B cell (primary cell): ENCODE measurements at regions not wholly inside any gene's neighbourhood (a gene's known extent, or its start where the extent isn't known, plus 50 kb on each side); places are given as distances from the start of the nearest gene placed in this dataset.

Source experiments
- ATAC-seq: fragments of 200-7000 bp; cut with Tn5 transposase; one replicate; pipeline ENCODE4 v1.10.0; 2021; ENCODE audit warnings: low read depth, mild to moderate bottlenecking, moderate number of reproducible peaks, moderate library complexity
- CTCF ChIA-PET: fragments of 350-600 bp; sonication (Branson Sonifier 250); formaldehyde crosslinking; loops from one replicate; lab custom pipeline; 2021; ENCODE audit warnings: antibody characterized with exemption, inconsistent platforms; lab: Charles Lee
- POLR2A ChIA-PET: fragments of 350-600 bp; sonication (Branson Sonifier 250); formaldehyde crosslinking; loops from one replicate; lab custom pipeline; 2021; ENCODE audit warnings: antibody characterized with exemption; lab: Charles Lee
- DNase-seq: peaks from one replicate; pipeline ENCODE4 v3.0.0; 2013
- H2AFZ ChIP-seq: 2 replicates; pipeline ENCODE4 v1.6.1; 2012; ENCODE audit warnings: mild to moderate bottlenecking, low read depth, low read length; ENCODE audit not compliant: insufficient read depth, poor library complexity, severe bottlenecking
- H3K27ac ChIP-seq, 2 donors: 1 replicate in 1 of 2; 2 replicates in 1 of 2; pipeline ENCODE4 v1.5.1; 2012 to 2013; ENCODE audit warnings: low read length in 2 of 2, mild to moderate bottlenecking in 2 of 2, moderate library complexity in 1 of 2
- H3K27me3 ChIP-seq, 4 experiments: fragments of 200-600 bp in 1 of 4; sonication (generic) in 1 of 4; replicated peaks in 1 of 4; 1 replicate in 2 of 4; 2 replicates in 2 of 4; pipeline versions ENCODE4 v1.6.1 to v1.7.0; 2013 to 2016; ENCODE audit warnings: low read length in 3 of 4, mild to moderate bottlenecking in 2 of 4, mixed read lengths in 1 of 4, moderate library complexity in 1 of 4; ENCODE audit not compliant: insufficient read depth in 4 of 4, control insufficient read depth in 3 of 4; ENCODE audit errors: control extremely low read depth in 1 of 4
- H3K36me3 ChIP-seq, 2 experiments: replicated peaks in 1 of 2; 1 replicate in 1 of 2; 2 replicates in 1 of 2; pipeline versions ENCODE4 v1.6.1 to v1.7.1; 2013; ENCODE audit warnings: low read length in 1 of 2; ENCODE audit not compliant: insufficient read depth in 2 of 2, control insufficient read depth in 1 of 2; ENCODE audit errors: control extremely low read depth in 1 of 2, extremely low read depth in 1 of 2
- H3K4me1 ChIP-seq, 2 donors: fragments of 200-600 bp in 1 of 2; sonication (generic) in 1 of 2; 1 replicate in 1 of 2; 2 replicates in 1 of 2; pipeline versions ENCODE4 v1.5.1 to v1.6.1; 2013 to 2017; ENCODE audit warnings: low read length in 2 of 2; ENCODE audit not compliant: control insufficient read depth in 2 of 2, insufficient read depth in 2 of 2
- H3K4me2 ChIP-seq: replicated peaks from 2 replicates; pipeline ENCODE3; 2012; ENCODE audit warnings: mild to moderate bottlenecking, low read depth, low read length; ENCODE audit not compliant: poor library complexity, severe bottlenecking
- H3K4me3 ChIP-seq, 5 experiments: fragments of 200-600 bp in 1 of 5; sonication (generic) in 1 of 5; 1 replicate in 3 of 5; 2 replicates in 2 of 5; pipeline versions ENCODE4 v1.5.1 to v1.7.0; 2011 to 2016; ENCODE audit warnings: low read length in 4 of 5, mild to moderate bottlenecking in 4 of 5, low read depth in 2 of 5, control low read depth in 1 of 5, moderate library complexity in 1 of 5; ENCODE audit not compliant: insufficient read depth in 1 of 5; ENCODE audit errors: control extremely low read depth in 1 of 5, extremely low read depth in 1 of 5
- H3K79me2 ChIP-seq: fragments of 200-600 bp; sonication (generic); one replicate; pipeline ENCODE4 v1.6.0; 2016; ENCODE audit warnings: low read length; ENCODE audit not compliant: control insufficient read depth, insufficient read depth
- H3K9ac ChIP-seq: fragments of 200-600 bp; sonication (generic); 2 replicates; pipeline ENCODE4 v1.6.1; 2017; ENCODE audit warnings: mild to moderate bottlenecking, low read length, moderate library complexity
- H3K9me3 ChIP-seq, 3 donors: one replicate each; pipeline versions ENCODE4 v1.6.1 to v1.7.1; 2013; ENCODE audit warnings: low read length in 2 of 3; ENCODE audit not compliant: control insufficient read depth in 2 of 3, insufficient read depth in 1 of 3; ENCODE audit errors: control extremely low read depth in 1 of 3
- H4K20me1 ChIP-seq: 2 replicates; pipeline ENCODE4 v1.6.0; 2012; ENCODE audit warnings: mild to moderate bottlenecking, low read length; ENCODE audit not compliant: insufficient read depth, control insufficient read depth, poor library complexity, severe bottlenecking
- H3K27ac Mint-ChIP-seq: one replicate; pipeline ENCODE4 v1.8.0; 2021; ENCODE audit warnings: mixed read lengths
- H3K27me3 Mint-ChIP-seq: one replicate; pipeline ENCODE4 v1.8.0; 2021; ENCODE audit warnings: mixed read lengths
- H3K4me1 Mint-ChIP-seq: one replicate; pipeline ENCODE4 v1.8.0; 2021; ENCODE audit warnings: mixed read lengths
- H3K4me3 Mint-ChIP-seq: one replicate; pipeline ENCODE4 v1.8.0; 2021; ENCODE audit warnings: mixed read lengths
- H3K9me3 Mint-ChIP-seq: one replicate; pipeline ENCODE4 v1.8.0; 2022; ENCODE audit warnings: mixed read lengths; ENCODE audit not compliant: insufficient read depth
- CTCF ChIP-seq: fragments of 200-600 bp; IDR thresholded peaks from one replicate; pipeline ENCODE4 v1.8.0; 2022; ENCODE audit warnings: antibody characterized with exemption, mild to moderate bottlenecking
- EZH2 ChIP-seq: IDR thresholded peaks from 2 replicates; pipeline ENCODE4 v1.6.1; 2012; ENCODE audit warnings: borderline replicate concordance, low read depth, mild to moderate bottlenecking, moderate library complexity, low read length; ENCODE audit not compliant: insufficient read depth, poor library complexity, severe bottlenecking
- whole genome bisulfite sequencing: methylation state at CpG from one replicate; pipeline ENCODE4 v1.1.5; 2013; ENCODE audit warnings: missing lambda C conversion rate; ENCODE audit not compliant: insufficient coverage; 5-methylcytosine and 5-hydroxymethylcytosine counted together
- intact Hi-C: fragments of 100-400 bp; cut with micrococcal nuclease; formaldehyde crosslinking; loops from one replicate; pipeline ENCODE4 v1.10.0; 2022

- no peaks in the 10 kb centered on the region for H3K79me2 ChIP-seq
- TF ChIP-seq CTCF (no peak), EZH2 (no peak)
- H3K9ac ChIP-seq, result no peak overlapping the region
- H2AFZ ChIP-seq, result no peak overlapping the region
- no peak overlapping the region for H3K4me3 ChIP-seq
- H3K4me1 Mint-ChIP-seq, result peaks cover 6% of the 10 kb centered on the region
- no peak for DNase-seq
- no peak overlapping the region for H3K4me3 Mint-ChIP-seq
- no peak overlapping the region for H3K27ac ChIP-seq
- no peak overlapping the region for H3K27ac Mint-ChIP-seq
- ATAC-seq, result no peak
- intact Hi-C loops, result loop anchor here (10.0 kb wide), 1 partner anchor 52 kb away; no protein-coding TSS in a partner anchor
- no peaks in the 10 kb centered on the region for H3K27me3 ChIP-seq
- H3K4me2 ChIP-seq, result no peak overlapping the region
- no peaks in the 10 kb centered on the region for H4K20me1 ChIP-seq
- ChIA-PET CTCF (no interaction called here), POLR2A (no interaction called here)
- H3K4me1 ChIP-seq, result peaks cover 3% of the 10 kb centered on the region in 2 donors
- WGBS, result 83% methylated on average over 1 of the region's 2 CpGs
- H3K9me3 Mint-ChIP-seq, result no peaks in the 10 kb centered on the region
- no peaks in the 10 kb centered on the region for H3K9me3 ChIP-seq
- no peaks in the 10 kb centered on the region for H3K27me3 Mint-ChIP-seq
- no peaks in the 10 kb centered on the region for H3K36me3 ChIP-seq
Measured at GRCh38 chr18:55763298-55763697, 175.3 kb upstream of the TCF4 start.

GRCh38 chr18:55762424-55762823 lies 174.4 kb upstream of the TCF4 start:
- no peaks in the 10 kb centered on the region for H3K27me3 Mint-ChIP-seq

More at GRCh38 chr18:55762424-55762823, 174.4 kb upstream of the TCF4 start:
- Mint-ChIP-seq H3K4me3 (no peak overlapping the region), H3K27ac (no peak overlapping the region), H3K4me1 (peaks cover 6% of the 10 kb centered on the region), H3K9me3 (no peaks in the 10 kb centered on the region)
- POLR2A ChIA-PET, result no interaction called here
- Histone ChIP-seq H3K4me3 (no peak overlapping the region), H3K4me2 (no peak overlapping the region), H3K27me3 (no peaks in the 10 kb centered on the region), H2AFZ (no peak overlapping the region), H4K20me1 (no peaks in the 10 kb centered on the region), H3K79me2 (no peaks in the 10 kb centered on the region), H3K36me3 (no peaks in the 10 kb centered on the region), H3K27ac (no peak overlapping the region), H3K9me3 (no peaks in the 10 kb centered on the region), H3K4me1 (peaks cover 3% of the 10 kb centered on the region in 2 donors), H3K9ac (no peak overlapping the region)
- DNase-seq (no peak), ATAC-seq (no peak)
- CTCF ChIA-PET, result no interaction called here
- intact Hi-C loops, result loop anchor here (10.0 kb wide), 1 partner anchor 52 kb away; no protein-coding TSS in a partner anchor
- TF ChIP-seq CTCF (no peak), EZH2 (no peak)
- WGBS, result no CpG with 5 or more reads among the region's 3 CpGs
